ENCODE measurements at regions not wholly inside any gene's neighbourhood (a gene's known extent, or its start where the extent isn't known, plus 50 kb on each side); places are given as distances from the start of the nearest gene placed in this dataset.

GRCh38 chr17:53253956-53254597 lies 568.6 kb upstream of the KIF2B start:
- no peak for TF ChIP-seq CTCF (IDR thresholded peaks at IDR 0.05; ENCODE audit: low read depth, low read length, poor library complexity, severe bottlenecking)
- no peak for TF ChIP-seq EZH2phosphoT487 (IDR thresholded peaks at IDR 0.05; ENCODE audit: borderline replicate concordance, low read length)
